HEK293 (cell line): ENCODE measurements at regions not wholly inside any gene's neighbourhood (a gene's known extent, or its start where the extent isn't known, plus 50 kb on each side); places are given as distances from the start of the nearest gene placed in this dataset.

Source experiments
- CTCF ChIP-seq: fragments of 450-650 bp; formaldehyde crosslinking; IDR thresholded peaks from 2 replicates; pipeline ENCODE4 v1.5.1; 2016; ENCODE audit warnings: missing biosample characterization, missing genetic modification characterization
- ELK4 ChIP-seq: IDR thresholded peaks from 2 replicates; pipeline ENCODE4 v1.6.1; 2011; ENCODE audit warnings: mild to moderate bottlenecking, low read depth, low read length, borderline replicate concordance
- PRDM10 ChIP-seq: fragments of 450-650 bp; formaldehyde crosslinking; IDR thresholded peaks from 2 replicates; pipeline ENCODE4 v1.5.1; 2016; ENCODE audit warnings: missing biosample characterization, missing genetic modification characterization
- REST ChIP-seq: fragments of 450-650 bp; formaldehyde crosslinking; IDR thresholded peaks from 2 replicates; pipeline ENCODE4 v1.5.1; 2016; ENCODE audit warnings: missing biosample characterization, missing genetic modification characterization
- ZFP37 ChIP-seq: fragments of 450-650 bp; formaldehyde crosslinking; IDR thresholded peaks from 2 replicates; pipeline ENCODE4 v1.5.1; 2016; ENCODE audit warnings: missing biosample characterization, missing genetic modification characterization
- ZNF202 ChIP-seq: fragments of 450-650 bp; formaldehyde crosslinking; IDR thresholded peaks from 2 replicates; pipeline ENCODE4 v1.5.1; 2016; ENCODE audit warnings: missing biosample characterization, missing genetic modification characterization, borderline replicate concordance
- ZNF214 ChIP-seq: fragments of 450-650 bp; formaldehyde crosslinking; IDR thresholded peaks from 2 replicates; pipeline ENCODE4 v1.5.1; 2017; ENCODE audit warnings: missing biosample characterization, mild to moderate bottlenecking, missing genetic modification characterization, borderline replicate concordance
- ZNF24 ChIP-seq: fragments of 450-650 bp; formaldehyde crosslinking; IDR thresholded peaks from 2 replicates; pipeline ENCODE4 v1.5.1; 2016; ENCODE audit warnings: missing biosample characterization, missing genetic modification characterization
- ZNF423 ChIP-seq: fragments of 450-650 bp; formaldehyde crosslinking; IDR thresholded peaks from 2 replicates; pipeline ENCODE4 v1.5.1; 2016; ENCODE audit warnings: missing biosample characterization, missing genetic modification characterization

- TF ChIP-seq REST, result no peak
- no peak for TF ChIP-seq ZNF214 (tag by site-specific recombination)
- TF ChIP-seq ZFP37, result no peak
- no peak for TF ChIP-seq CTCF
- TF ChIP-seq PRDM10, result no peak
- no peak for TF ChIP-seq ELK4
- TF ChIP-seq ZNF423 (tag by site-specific recombination), result no peak
- TF ChIP-seq ZNF202 (tag by site-specific recombination), result no peak
- no peak for TF ChIP-seq ZNF24
Measured at GRCh38 chr3:74489050-74489792, 125.2 kb downstream of the CNTN3 start.
